Gastroesophageal sphincter (tissue), 4 donors: ENCODE measurements at regions not wholly inside any gene's neighbourhood (a gene's known extent, or its start where the extent isn't known, plus 50 kb on each side); places are given as distances from the start of the nearest gene placed in this dataset.
"Not testable (repeated sequence)": the region's sequence is repeated elsewhere in the genome, so short reads cannot be mapped to it uniquely, and the experiment has no call there.

ENCODE experiments used
- ATAC-seq: fragments of 150-250 bp; one replicate; pipeline ENCODE4 v1.9.1; 2016; ENCODE audit warnings: mild to moderate bottlenecking, moderate library complexity
- H3K27ac ChIP-seq, 4 donors: fragments of 200-600 bp; sonication (generic) in 3 of 4; 1 replicate in 3 of 4; 2 replicates in 1 of 4; pipeline ENCODE4 v1.5.1; 2016 to 2019
- H3K27me3 ChIP-seq: fragments of 200-600 bp; sonication (generic); one replicate; pipeline ENCODE4 v1.5.1; 2019
- H3K36me3 ChIP-seq, 2 donors: fragments of 200-600 bp; sonication (generic); one replicate each; pipeline ENCODE4 v1.5.1; 2019; ENCODE audit warnings: control low read depth in 1 of 2
- H3K4me1 ChIP-seq, 3 donors: fragments of 200-600 bp; sonication (generic); 1 replicate in 2 of 3; 2 replicates in 1 of 3; pipeline ENCODE4 v1.5.1; 2016 to 2019; ENCODE audit warnings: control low read depth in 2 of 3
- H3K4me3 ChIP-seq, 2 donors: fragments of 200-600 bp; sonication (generic); one replicate each; pipeline ENCODE4 v1.5.1; 2019; ENCODE audit warnings: mild to moderate bottlenecking in 1 of 2, moderate library complexity in 1 of 2
- H3K9me3 ChIP-seq, 3 donors: fragments of 200-600 bp; sonication (generic); one replicate each; pipeline ENCODE4 v1.5.1; 2017 to 2019; ENCODE audit warnings: control low read depth in 2 of 3
- CTCF ChIP-seq, 4 experiments: fragments of 200-600 bp in 2 of 4; fragments of 450-650 bp in 2 of 4; sonication (generic) in 1 of 4; IDR thresholded peaks; one replicate each; pipeline ENCODE4 v1.5.1; 2017 to 2019; ENCODE audit warnings: antibody characterized with exemption in 4 of 4, mild to moderate bottlenecking in 2 of 4, moderate library complexity in 2 of 4
- EP300 ChIP-seq: sonication (generic); formaldehyde crosslinking; IDR thresholded peaks from one replicate; pipeline ENCODE4 v1.6.1; 2017; ENCODE audit warnings: antibody characterized with exemption, mild to moderate bottlenecking
- POLR2A ChIP-seq, 2 donors: fragments of 450-650 bp; IDR thresholded peaks; one replicate each; pipeline ENCODE4 v1.6.1; 2017; ENCODE audit warnings: antibody characterized with exemption in 2 of 2, mild to moderate bottlenecking in 2 of 2, moderate library complexity in 1 of 2
- POLR2AphosphoS5 ChIP-seq: sonication (generic); formaldehyde crosslinking; IDR thresholded peaks from one replicate; pipeline ENCODE4 v1.6.1; 2017; ENCODE audit warnings: antibody characterized with exemption
- WGBS, 2 donors: methylation state at CpG; one replicate each; pipeline ENCODE4 v1.1.5; 2018; ENCODE audit warnings: low coverage in 1 of 2; 5-methylcytosine and 5-hydroxymethylcytosine counted together

GRCh38 chr16:13348416-13348815, 447.0 kb downstream of the SHISA9 start:
- Histone ChIP-seq H3K4me3 (no peak overlapping the region), H3K27me3 (peaks cover 4% of the 10 kb centered on the region), H3K36me3 (no peaks in the 10 kb centered on the region), H3K4me1 (no peaks in the 10 kb centered on the region), H3K27ac (no peak overlapping the region), H3K9me3 (no peaks in the 10 kb centered on the region)
- 84 to 100% methylated on average over 6 of the region's 6 CpGs for whole genome bisulfite sequencing, 2 donors
- TF ChIP-seq EP300 (no peak), POLR2AphosphoS5 (no peak), POLR2A (IDR thresholded peaks at IDR 0.05) (no peak), CTCF (IDR thresholded peaks at IDR 0.05) (no peak)
- no peak for ATAC-seq

GRCh38 chr16:13350000-13350399, 448.6 kb downstream of the SHISA9 start:
- no peak for ATAC-seq
- TF ChIP-seq CTCF (IDR thresholded peaks at IDR 0.05) (no peak), POLR2AphosphoS5 (no peak), EP300 (no peak), POLR2A (IDR thresholded peaks at IDR 0.05) (no peak)

DNA sequence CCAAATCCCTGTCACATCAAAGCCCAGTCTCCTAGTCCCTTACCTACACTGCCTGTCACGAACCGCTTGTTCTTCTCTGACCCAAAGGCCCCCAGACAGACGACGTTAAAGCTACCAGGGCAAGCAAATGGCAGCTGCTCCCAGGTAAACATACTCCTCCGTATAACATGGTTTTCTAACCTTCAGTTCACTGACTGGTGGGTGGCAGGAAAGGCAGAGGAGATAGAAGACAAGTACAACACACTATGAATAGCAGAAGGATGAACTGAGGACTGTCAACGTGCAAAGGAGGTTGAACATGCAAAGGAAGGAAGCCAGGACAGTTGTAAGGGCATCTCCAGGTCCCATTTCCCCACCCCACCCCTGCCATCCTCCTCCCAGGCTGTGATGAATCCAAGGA, 449.8 kb downstream of the SHISA9 start:
- H3K36me3 ChIP-seq, result no peaks in the 10 kb centered on the region
- H3K4me1 ChIP-seq, result no peaks in the 10 kb centered on the region
- no peak for ATAC-seq
- TF ChIP-seq POLR2AphosphoS5 (no peak), POLR2A (IDR thresholded peaks at IDR 0.05) (no peak), EP300 (no peak), CTCF (IDR thresholded peaks at IDR 0.05) (no peak)
- no peak overlapping the region for H3K4me3 ChIP-seq
- H3K9me3 ChIP-seq, result no peaks in the 10 kb centered on the region
- H3K27ac ChIP-seq, result no peak overlapping the region
- 48 to 65% methylated on average over 5 to 6 of the region's 6 CpGs for WGBS, 2 donors
- H3K27me3 ChIP-seq, result peaks cover 4% of the 10 kb centered on the region

More at GRCh38 chr16:13350000-13350399, 448.6 kb downstream of the SHISA9 start:
- WGBS, 2 donors, result 89% methylated on average over 4 of the region's 4 CpGs; no CpG with 5 or more reads in 1 of the 2 donors
- Histone ChIP-seq H3K27me3 (peaks cover 4% of the 10 kb centered on the region), H3K4me3 (no peak overlapping the region), H3K9me3 (no peaks in the 10 kb centered on the region), H3K4me1 (no peaks in the 10 kb centered on the region), H3K36me3 (no peaks in the 10 kb centered on the region), H3K27ac (no peak overlapping the region)

- ATAC-seq, result no peak
- H3K4me1 ChIP-seq, result no peaks in the 10 kb centered on the region
- peaks cover 4% of the 10 kb centered on the region for H3K27me3 ChIP-seq
- H3K9me3 ChIP-seq, result no peaks in the 10 kb centered on the region
- 18 to 37% methylated on average over 4 of the region's 4 CpGs for WGBS, 2 donors
- TF ChIP-seq EP300, result no peak
- no peak for TF ChIP-seq CTCF (IDR thresholded peaks at IDR 0.05)
- no peak for TF ChIP-seq POLR2AphosphoS5
- TF ChIP-seq POLR2A (IDR thresholded peaks at IDR 0.05), result no peak
- H3K4me3 ChIP-seq, result no peak overlapping the region
- H3K36me3 ChIP-seq, result no peaks in the 10 kb centered on the region
- H3K27ac ChIP-seq, result no peak overlapping the region
Measured at GRCh38 chr16:13351601-13352217, 450.3 kb downstream of the SHISA9 start.

DNA sequence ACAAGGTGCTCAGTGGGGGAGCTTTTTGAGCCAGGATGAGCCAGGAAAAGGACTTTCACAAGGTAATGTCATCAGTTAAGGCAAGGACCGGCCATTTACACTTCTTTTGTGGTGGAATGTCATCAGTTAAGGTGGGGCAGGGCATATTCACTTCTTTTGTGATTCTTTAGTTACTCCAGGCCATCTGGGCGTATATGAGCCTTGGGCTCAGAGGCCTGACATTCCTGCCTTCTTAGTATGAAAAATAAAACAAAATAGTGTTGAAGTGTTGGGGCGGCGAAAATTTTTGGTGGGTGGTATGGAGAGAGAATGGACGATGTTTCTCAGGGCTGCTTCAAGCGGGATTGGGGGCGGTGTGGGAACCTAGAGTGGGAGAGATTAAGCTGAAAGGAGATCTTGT, 451.4 kb downstream of the SHISA9 start:
- H3K36me3 ChIP-seq, ATAC-seq, H3K4me1 ChIP-seq, H3K27me3 ChIP-seq, H3K27ac ChIP-seq, H3K9me3 ChIP-seq, H3K4me3 ChIP-seq: not testable (repeated sequence)
- 44% methylated on average over 5 of the region's 7 CpGs; no CpG with 5 or more reads in 1 of the 2 donors for WGBS, 2 donors

DNA sequence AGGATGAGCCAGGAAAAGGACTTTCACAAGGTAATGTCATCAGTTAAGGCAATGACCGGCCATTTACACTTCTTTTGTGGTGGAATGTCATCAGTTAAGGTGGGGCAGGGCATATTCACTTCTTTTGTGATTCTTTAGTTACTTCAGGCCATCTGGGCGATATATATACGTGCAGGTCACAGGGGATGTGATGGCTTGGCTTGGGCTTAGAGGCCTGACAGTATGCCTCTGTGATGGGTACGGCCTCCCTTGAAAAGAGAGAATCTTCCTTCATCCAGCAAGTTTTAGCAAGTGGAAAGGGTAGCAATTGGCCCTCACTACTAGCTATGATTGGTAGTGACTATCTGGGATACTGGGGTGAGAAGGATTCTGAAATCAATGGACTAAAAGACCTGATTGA, 456.4 kb downstream of the SHISA9 start:
- not testable (repeated sequence) for H3K4me3 ChIP-seq, ATAC-seq, H3K27ac ChIP-seq, H3K36me3 ChIP-seq, H3K27me3 ChIP-seq, H3K4me1 ChIP-seq
- peaks cover 0 to 21% (median 0%) of the 10 kb centered on the region in 3 donors for H3K9me3 ChIP-seq
- 83 to 90% methylated on average over 3 to 4 of the region's 4 CpGs for WGBS, 2 donors
